Astrocyte (in vitro differentiated cells and primary cell): ENCODE measurements at regions not wholly inside any gene's neighbourhood (a gene's known extent, or its start where the extent isn't known, plus 50 kb on each side); places are given as distances from the start of the nearest gene placed in this dataset.
"Not testable (repeated sequence)": the region's sequence is repeated elsewhere in the genome, so short reads cannot be mapped to it uniquely, and the experiment has no call there.

Experiments
- CTCF ChIP-seq: IDR thresholded peaks from 2 replicates; pipeline ENCODE4 v1.5.1; 2011; ENCODE audit warnings: low read depth, mild to moderate bottlenecking, inconsistent platforms, low read length, moderate library complexity; ENCODE audit not compliant: insufficient read depth
- EZH2 ChIP-seq: IDR thresholded peaks from 2 replicates; pipeline ENCODE4 v1.6.1; 2012; ENCODE audit warnings: mild to moderate bottlenecking, low read length, inconsistent platforms; ENCODE audit not compliant: insufficient read depth

GRCh38 chr22:11057955-11058547 lies 4469.9 kb upstream of the OR11H1 start:
- TF ChIP-seq CTCF, EZH2: not testable (repeated sequence)
